GM21515 (cell line): ENCODE measurements at regions not wholly inside any gene's neighbourhood (a gene's known extent, or its start where the extent isn't known, plus 50 kb on each side); places are given as distances from the start of the nearest gene placed in this dataset.

Source experiments
- ATAC-seq: cut with Tn5 transposase; IDR thresholded peaks from one replicate; pipeline ENCODE4 v1.9.1; 2021; ENCODE audit not compliant: unreplicated experiment

DNA sequence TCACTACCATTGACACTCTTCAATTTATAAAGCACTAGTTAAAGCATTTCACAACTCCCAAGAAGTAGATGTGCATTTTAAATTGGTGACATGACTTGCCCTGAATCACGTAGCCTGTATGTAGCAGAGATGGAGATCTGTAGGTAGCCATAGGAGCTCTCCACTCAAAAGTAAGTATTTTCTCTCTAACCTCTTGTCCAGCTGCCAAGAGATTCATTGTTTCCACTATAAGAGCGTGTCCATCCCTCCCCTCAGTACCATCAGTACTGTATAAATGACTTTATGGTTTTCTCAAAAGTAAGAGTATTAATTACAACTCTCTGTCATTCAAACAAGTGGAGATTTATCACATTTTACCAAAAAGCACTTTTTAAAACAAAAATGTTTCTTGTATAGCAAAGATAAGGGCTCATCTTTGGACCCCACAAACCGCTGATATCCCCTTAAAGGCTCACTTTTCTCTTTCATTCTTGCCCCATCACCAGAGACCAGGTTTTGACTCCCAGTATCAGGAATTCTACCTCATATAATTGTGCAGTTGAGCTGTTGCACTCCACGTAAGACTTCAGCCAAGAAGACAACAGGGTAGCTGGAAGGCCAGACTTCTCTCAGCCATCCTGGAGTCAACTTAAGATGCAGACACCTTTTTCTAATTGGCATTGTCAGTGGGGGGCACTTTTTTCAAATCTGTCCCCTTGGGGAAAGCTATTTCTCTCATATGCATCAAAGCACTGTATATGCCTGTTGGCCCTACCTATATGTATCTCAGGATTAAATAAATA is 78.0 kb upstream of the GALNT5 start:
- no peak for ATAC-seq

DNA sequence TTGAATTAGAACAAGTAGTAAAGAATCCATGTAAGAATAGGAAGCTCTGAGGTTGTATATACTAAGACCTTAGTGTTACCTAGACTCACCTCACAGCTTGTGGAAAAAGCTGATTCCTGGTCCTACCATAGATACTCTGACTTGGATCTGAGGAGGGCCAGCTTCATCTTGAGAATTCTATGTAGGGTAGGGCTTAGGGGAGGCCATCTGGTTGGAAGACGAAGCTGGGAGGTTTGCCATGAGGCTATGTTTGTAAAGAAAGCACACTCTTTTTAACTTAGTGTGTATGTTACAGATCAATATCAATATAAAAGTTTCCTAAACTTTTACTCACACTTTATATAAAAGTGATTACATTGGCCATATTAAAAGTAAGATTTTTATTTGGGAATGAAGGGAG is 77.1 kb upstream of the GALNT5 start:
- no peak for ATAC-seq

DNA sequence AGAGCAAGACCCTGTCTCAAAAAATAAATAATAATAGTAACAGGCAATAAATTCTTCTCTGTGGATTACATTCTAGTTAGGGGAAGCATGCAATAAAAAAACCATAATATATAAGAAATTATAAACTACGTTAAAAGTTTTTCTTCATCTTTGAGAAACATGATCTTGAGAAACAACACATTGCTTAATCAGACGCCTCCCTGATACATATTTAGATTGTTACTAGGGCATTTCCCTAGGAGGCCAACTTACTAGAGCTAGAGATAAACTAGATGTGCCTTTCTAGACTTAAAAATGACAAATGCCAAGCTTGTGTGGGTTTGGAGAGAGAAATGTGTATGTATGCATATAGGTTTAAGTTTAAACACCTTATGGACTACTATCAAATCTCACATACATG is 76.3 kb upstream of the GALNT5 start:
- ATAC-seq: no peak

DNA sequence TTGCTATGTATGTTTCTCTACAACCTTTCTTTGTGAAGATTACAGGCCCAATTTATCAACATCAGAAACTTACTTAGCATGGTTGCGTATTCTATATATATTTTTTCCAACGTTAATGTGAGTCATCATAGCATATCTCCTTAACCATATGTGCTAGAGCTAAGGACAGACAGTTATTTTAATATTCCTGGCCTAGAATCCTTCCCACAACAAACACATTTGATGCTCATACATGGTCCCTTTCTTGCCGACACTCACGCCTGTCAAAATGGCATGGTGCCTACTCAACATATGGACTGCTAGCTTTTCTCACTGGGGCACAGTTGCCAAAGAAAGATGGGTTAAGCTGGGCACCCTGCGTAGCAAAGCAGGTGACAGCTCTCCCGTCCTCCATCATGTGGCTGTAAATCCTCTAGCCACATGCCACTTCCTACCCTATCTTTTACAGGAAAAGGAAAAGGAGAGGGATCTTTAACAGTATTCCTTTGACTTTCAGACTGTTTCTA is 75.2 kb upstream of the GALNT5 start:
- ATAC-seq: no peak

DNA sequence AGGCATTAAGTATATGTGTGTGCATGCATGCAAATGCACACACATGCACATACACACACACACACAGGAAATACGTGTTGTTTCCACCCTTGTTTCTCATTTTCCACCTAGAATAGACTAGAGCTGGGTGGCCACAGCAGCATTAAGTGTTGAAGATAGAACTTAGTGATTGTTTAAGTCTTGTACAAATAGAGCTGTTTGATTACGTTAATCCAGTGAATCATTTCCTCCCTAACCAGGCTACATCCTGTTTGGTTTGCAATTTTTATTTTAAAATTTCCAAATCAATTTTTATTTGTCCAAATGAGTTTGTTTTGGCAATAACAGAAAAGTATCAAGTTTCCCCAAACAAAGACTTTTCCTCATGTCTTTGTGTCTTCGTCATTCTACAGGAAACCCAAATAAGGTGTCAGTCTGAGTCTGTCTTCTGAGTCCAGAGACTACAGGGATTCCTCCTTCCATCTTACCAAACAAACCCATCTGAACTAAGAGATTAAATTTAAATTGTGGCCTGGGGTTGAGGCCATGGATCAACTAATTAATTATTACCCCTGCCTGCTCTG is 74.6 kb upstream of the GALNT5 start:
- ATAC-seq: no peak

DNA sequence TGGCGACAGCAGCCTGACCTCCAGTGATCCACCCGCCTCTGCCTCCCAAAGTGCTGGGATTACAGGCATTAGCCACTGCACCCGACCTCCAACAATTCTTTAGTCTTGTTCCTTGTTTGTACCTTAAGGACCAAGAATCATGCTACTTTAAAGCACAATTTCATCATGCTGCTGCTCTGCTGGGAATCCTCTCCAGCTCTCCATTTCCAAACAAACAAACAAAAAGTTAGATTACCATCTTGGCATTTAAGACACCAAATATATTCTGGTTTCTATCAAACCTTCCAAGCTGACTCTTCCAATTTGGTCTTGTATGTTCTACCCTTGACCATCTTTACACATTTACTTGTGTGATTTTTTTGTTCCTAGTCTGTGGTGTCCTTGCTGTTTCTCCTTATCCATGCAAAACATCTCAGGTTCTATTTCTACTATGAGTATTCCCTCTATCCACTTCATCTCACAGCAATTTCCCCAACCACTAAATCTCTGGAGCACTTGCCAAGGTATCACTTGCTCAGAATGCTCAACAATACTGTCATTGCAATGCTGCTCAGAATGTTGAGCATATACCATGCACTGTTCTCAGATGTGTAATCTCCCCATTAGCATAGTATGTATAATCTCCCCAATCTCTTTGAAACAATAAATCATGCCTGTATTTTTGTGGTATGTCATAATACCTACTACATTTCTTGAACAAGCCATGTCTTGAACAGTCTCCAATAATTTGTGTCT is 73.2 kb upstream of the GALNT5 start:
- ATAC-seq: no peak

DNA sequence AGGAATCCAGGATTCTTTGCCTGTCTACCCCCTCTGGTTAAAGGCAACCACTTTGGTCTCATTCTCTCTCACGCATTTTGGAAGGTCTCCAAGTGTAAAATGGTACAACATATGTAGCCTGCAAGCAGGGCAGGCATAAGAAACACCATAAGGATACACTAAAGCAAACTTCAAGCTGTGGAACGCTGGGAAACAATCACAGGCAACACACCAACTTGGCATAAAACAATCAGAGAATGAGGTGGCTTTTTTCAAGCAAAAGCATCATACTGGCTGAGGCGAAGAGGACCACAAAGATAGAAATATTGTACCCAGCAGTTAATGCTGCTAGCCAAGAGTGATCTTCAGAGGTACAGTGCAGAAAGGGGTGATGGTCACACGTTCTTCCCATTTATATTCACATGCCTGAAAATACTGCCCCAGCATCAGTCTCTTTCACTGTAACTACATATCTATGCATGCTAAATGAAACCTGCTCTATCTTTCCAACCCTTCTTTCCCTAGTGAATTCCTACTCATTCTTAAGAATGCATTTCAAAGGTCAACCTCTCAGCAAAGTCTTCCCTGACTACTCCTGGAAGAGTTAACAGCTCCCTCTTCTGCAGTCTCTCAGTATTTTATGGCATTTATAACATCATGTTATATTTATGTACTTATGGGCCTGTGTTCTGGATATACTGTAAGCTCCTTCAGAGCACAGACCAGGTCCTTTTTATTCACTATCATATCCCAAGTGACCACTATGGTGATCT is 71.9 kb upstream of the GALNT5 start:
- ATAC-seq: no peak

DNA sequence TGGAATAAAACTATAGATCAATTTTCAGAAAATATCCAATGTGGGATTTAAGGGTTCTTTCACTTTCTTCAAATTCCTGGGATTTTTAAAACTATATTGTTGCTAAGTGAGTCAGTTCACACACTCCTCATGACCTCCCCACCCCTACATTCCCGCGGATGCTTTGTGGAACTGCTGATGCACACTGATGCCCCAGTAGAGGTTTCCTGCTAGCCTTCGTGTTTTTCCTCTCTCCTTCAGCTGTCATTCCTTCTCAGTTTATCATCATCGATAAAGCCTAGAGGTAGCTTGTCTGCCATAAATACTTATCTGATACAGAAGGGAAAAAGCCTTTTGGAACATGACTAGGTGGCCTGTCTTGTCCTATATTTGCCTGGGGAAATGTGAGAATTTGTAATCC is 67.4 kb upstream of the GALNT5 start:
- ATAC-seq: no peak

DNA sequence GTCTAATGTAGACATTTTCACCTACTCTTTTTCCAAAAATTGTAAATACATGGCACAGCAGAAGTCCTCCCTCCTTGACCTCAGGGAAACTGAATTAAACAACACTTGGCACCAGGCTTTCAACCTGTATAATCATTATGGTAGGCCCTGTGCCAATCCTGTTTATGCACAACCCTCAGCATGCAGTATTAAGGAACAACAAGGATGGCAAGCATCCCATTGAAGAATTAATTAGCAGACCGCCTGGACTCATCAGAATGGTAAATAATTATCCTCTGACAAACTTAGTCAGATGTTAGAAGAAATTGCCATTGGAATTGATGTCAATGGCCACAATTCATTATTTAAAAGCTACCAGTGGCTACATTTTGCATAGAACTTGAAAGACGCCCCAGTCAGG is 66.3 kb upstream of the GALNT5 start:
- no peak for ATAC-seq

DNA sequence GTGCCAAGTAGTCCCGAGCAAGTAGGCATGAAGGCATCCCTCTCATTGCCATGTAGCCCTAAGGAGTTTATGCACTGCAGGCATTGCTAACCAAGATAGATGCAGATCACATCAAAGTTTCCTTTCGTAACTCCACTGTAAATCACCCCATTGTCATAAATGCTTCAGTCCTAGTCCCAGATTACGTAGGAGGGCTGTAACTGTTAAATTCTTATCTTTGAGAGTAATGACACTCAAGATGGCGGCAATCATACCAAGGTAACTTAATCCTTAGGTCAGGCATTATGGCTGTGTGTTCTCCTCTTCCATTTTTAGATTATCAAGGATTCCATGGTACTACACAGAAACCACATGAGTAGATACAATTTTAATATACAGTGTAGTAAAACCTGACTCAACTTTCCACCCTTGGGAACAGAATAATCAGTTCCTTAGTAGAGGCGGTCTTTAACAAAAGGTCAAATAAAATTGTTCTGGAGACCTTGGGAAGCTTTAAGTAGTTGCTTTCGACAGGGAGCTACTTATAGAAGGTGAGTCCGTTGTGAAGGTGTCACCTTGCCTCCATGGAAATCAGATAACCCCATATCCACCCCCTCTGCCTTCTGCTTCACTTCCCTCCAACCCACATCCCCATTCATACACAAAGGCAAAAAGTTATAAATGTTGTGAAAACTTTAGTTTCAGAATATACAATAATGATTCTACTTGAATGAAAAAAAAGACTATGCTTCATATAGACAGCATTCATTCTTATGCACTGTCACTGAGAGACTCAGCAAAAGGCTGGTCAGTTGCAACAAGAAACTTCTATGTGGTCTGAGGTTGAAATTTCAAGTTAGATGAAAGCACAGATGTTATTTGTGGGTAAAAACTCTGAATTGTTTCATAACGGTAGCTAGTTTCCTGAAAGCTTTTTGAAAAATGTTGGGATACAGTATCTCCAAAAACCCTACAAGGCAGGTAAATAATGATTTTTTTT is 64.8 kb upstream of the GALNT5 start:
- peak; percentile 92 for ATAC-seq

DNA sequence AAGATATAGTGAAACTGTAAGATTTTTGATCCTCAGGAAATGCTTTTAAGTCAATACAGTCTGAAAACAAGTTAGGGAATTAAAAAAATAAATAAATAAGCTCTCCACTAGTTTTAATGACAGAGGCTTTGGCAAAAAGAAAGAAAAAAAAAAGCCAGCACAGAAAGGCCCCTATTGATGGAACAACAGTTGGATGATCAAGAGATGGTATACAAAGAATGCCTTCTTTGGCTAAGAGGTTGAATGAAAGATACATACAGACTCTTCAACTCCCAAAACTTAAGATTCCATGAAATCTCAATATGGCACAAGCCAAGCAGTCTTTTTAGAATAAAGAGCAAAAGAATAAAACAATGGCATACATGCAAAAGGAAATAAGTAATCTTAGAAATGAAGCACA is 64.0 kb upstream of the GALNT5 start:
- no peak for ATAC-seq

DNA sequence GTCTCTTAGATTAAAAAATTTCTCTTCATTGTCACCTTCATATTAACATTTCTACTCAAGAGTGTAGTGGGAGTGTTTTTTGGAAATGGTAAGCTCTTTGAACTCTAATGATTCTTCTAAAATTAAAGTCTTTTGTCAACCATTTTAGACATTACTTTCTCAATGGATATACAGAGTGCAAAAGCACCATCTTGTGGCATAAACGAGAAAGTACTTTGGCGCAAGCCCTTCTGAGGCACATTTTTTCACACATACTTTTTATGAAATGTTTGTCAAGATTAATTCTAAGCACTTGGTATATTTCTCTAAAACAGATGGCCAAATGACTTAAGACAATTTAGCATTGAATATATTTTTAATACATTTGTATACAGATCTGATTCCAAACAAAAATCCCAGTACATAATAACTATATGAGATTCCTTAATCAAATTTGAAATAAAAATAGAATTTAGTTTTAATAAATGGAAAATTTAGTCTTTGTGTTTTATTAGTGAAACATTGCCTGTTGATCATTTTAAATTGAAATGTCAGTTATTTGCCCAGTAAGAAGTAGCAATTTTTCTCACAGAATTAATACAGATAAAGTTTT is 63.3 kb upstream of the GALNT5 start:
- peak; percentile 63 for ATAC-seq

DNA sequence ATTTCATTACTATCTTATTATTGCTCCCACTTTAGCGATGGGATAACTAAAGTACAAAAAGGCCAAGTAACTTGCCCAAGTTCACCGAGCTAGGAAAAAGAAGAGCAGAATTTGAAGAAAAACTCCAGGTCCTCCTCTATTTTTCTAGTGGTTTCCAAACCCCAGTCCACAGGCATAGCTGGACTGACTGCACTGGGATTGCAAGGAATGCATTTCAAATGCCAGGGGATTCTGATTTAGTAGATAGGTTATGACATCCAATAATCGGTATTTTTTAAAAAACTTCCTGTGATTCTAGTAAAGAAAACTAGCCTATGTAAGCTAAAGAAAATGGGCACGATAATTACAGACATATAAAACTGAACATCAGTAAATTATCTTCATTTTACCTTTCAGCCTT is 62.7 kb upstream of the GALNT5 start:
- no peak for ATAC-seq

DNA sequence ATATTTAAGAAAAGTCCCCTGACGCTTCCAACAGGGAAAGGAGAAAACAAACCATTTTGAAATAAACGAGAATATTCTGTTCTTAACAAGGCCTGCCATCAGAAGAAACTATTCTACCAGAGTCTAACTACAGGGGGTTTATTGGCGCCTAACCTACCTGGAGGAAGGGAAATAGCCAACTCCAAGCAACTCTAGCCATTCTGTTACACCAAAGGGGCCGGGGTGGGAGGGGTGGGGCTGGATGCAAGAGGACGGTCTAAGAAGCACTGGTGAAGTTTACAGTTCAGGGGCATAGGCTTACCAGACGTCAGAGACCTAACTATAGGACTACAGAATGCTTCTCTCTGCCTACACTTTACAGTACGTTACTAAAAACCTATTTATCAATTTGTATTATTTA is 60.5 kb upstream of the GALNT5 start:
- no peak for ATAC-seq

DNA sequence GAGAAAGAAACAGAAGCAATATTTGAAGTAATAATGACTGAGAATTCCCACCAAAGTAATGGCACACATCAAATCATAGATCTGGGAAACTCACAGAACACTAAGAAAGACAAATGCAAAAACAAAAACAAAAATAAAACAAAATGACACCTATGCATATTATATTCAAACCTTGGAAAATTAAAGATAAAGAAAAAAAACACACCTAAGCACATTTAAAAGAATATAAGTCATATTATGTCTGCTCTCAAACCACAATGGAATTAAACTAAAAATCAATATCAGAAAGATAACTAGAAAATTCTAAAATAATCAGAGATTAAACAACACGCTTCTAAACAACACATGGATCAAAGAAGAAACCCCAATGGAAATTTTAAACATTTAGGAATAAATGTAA is 59.7 kb upstream of the GALNT5 start:
- no peak for ATAC-seq

DNA sequence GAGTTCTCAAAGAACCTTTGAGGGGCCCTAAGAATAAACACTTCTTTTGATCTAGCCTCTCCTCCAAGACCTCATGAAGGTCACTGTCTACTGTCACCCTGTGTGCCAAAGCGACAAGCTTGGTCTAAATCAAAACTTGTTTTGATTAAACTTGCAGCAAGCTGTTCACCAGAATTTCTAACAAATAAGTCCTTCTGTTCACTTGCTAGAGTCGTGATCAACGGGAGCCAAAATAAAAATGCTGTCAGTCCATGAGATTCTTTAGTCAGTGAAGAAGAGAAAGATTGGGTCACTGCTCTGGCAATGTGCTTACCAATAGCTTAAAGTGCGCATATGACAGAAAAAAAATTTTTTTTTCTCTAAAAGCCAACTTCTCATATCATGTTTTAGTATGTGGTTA is 53.9 kb upstream of the GALNT5 start:
- ATAC-seq: no peak

DNA sequence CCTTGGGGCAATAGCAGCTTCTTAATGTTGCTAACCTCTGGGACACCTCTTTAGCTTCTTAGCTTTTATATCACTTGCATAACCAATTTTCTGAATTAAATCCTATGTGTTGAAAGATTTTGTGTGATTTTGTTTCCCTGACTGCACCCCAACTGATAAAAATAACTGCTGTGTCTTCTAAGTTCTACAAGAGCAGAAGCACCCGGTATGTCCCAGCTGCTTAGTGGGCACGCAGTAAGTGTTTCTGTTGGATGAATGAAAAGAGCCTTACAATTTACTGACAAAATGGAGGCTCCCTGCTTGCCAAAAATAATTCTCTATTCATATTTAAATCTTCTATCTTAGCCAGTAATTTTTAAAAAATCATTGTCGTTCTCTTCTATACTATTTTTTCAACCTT is 53.1 kb upstream of the GALNT5 start:
- no peak for ATAC-seq

DNA sequence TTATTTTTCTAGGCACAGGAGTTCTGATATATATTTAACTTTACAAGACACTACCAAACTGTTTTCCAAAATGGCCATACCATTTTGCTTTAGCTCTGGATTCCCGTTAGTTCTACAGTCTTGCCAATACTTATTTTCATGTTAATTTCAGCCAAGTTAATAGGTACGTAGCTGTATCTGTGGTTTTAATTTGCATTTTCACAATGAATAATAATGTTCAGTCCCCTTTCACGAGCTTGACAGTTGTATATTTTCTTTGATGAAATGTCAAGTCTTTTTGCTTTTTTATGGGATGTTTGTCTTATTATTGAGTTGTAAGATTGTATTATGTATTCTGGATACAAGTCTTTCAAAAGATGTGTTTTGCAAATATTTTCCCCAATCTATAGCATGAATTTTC is 50.6 kb upstream of the GALNT5 start:
- no peak for ATAC-seq
